Heart right ventricle (tissue), 16 donors: ENCODE measurements at regions not wholly inside any gene's neighbourhood (a gene's known extent, or its start where the extent isn't known, plus 50 kb on each side); places are given as distances from the start of the nearest gene placed in this dataset.

Experiments
- ATAC-seq, 8 donors: fragments of 200-7000 bp; cut with Tn5 transposase; one replicate each; pipeline ENCODE4 v1.9.1; 2020; ENCODE audit warnings: mild to moderate bottlenecking in 8 of 8, moderate library complexity in 8 of 8, moderate number of reproducible peaks in 1 of 8
- DNase-seq, 2 donors: peaks; one replicate each; pipeline ENCODE4 v3.0.0-alpha.2; 2020
- H3K27ac ChIP-seq, 10 donors: fragments of 200-600 bp; sonication (generic) in 2 of 10; one replicate each; pipeline versions ENCODE4 v1.5.0 to v1.8.0; 2020 to 2022; ENCODE audit warnings: mild to moderate bottlenecking in 3 of 10
- H3K27me3 ChIP-seq, 7 donors: fragments of 200-600 bp; one replicate each; pipeline ENCODE4 v1.8.0; 2021 to 2022; ENCODE audit warnings: mild to moderate bottlenecking in 2 of 7
- H3K36me3 ChIP-seq, 9 donors: fragments of 200-600 bp; sonication (generic) in 1 of 9; one replicate each; pipeline versions ENCODE4 v1.5.0 to v1.8.0; 2020 to 2022; ENCODE audit warnings: mild to moderate bottlenecking in 2 of 9
- H3K4me1 ChIP-seq, 9 donors: fragments of 200-600 bp; sonication (generic) in 1 of 9; one replicate each; pipeline versions ENCODE4 v1.5.0 to v1.8.0; 2020 to 2022; ENCODE audit warnings: mild to moderate bottlenecking in 4 of 9
- H3K4me3 ChIP-seq, 10 donors: fragments of 200-600 bp; sonication (generic) in 2 of 10; one replicate each; pipeline versions ENCODE4 v1.5.0 to v1.8.0; 2020 to 2022; ENCODE audit warnings: mild to moderate bottlenecking in 7 of 10, moderate library complexity in 2 of 10
- H3K9me3 ChIP-seq, 11 donors: fragments of 200-600 bp in 10 of 11; sonication (generic) in 2 of 11; one replicate each; pipeline versions ENCODE4 v1.5.0 to v1.8.0; 2013 to 2022; ENCODE audit warnings: mild to moderate bottlenecking in 2 of 11, control low read depth in 1 of 11, moderate library complexity in 1 of 11
- CTCF ChIP-seq, 9 donors: fragments of 200-600 bp; sonication (generic) in 2 of 9; IDR thresholded peaks; one replicate each; pipeline versions ENCODE4 v1.5.0 to v1.8.0; 2021 to 2022; ENCODE audit warnings: antibody characterized with exemption in 9 of 9, mild to moderate bottlenecking in 5 of 9, moderate library complexity in 1 of 9
- WGBS, 2 donors: extraction: QIAGEN DNeasy Blood & Tissue Kit; methylation state at CpG; one replicate each; pipeline ENCODE4 v1.1.7; 2013; ENCODE audit warnings: inconsistent platforms in 1 of 2; 5-methylcytosine and 5-hydroxymethylcytosine counted together
- intact Hi-C, 10 donors: fragments of 100-400 bp; cut with DNase I; formaldehyde crosslinking; loops; one replicate each; pipeline versions ENCODE4 v1.11.1 to v1.14.2; 2022
- donor health status: Arrhythmogenic right ventricular cardiomyopathy.
- donor health status: ischemic (EF 13 %, LVEDD 7.1; RV severe dilation, severe dysfunction).
- donor health status: healthy with polysubstance abuse.
- donor health status: DM: no; HTN: yes; CAD: no.
- donor health status: DM: no; HTN: no; CAD: no.
- donor health status: ischemic (EF 25% LVEDD 6.9; RV normal size, moderate dysfunction).
- donor health status: ischemic (EF 25% LVEDD 5.7; RV mildly dilated, moderate dysfunction).
- donor health status: healthy.
- donor health status: DM: yes; HTN: yes; CAD: no.
- donor health status: Ischemic cardiomyopathy.
- donor health status: ischemic (EF 35%, LVEDD 5.7; RV mildly dilated, moderate dysfunction).
- donor health status: nonischemic (EF 11% LVEDD 7.7; RV severe dilation, severe dysfunction).
- donor health status: DM: yes; HTN: yes; CAD: no.
- donor health status: PGD.
- donor health status: ischemic (EF 29% LVEDD 5.4; RV normal size, mild dysfunction).
- donor health status: nonischemic (EF 23%, LVEDD 6.1; RV moderate dilation, normal function).

- no peak for TF ChIP-seq CTCF (IDR thresholded peaks at IDR 0.05)
- Histone ChIP-seq H3K27me3 (no peaks in the 10 kb centered on the region), H3K27ac (no peak overlapping the region), H3K4me1 (no peaks in the 10 kb centered on the region), H3K9me3 (no peaks in the 10 kb centered on the region), H3K4me3 (no peak overlapping the region), H3K36me3 (no peaks in the 10 kb centered on the region)
- DNase-seq (no peak), ATAC-seq (no peak)
- WGBS, 2 donors = 82 to 85% methylated on average over 3 of the region's 3 CpGs
- intact Hi-C loops = no loop called here
These were observed 375.4 kb downstream of the DDX10 start for GRCh38 chr11:109040303-109040702.

GRCh38 chr11:109041876-109042275 is 377.0 kb downstream of the DDX10 start:
- WGBS, 2 donors = 79 to 88% methylated on average over 3 of the region's 3 CpGs
- DNase-seq (no peak), ATAC-seq (no peak)
- intact Hi-C loops = no loop called here
- Histone ChIP-seq H3K4me3 (no peak overlapping the region), H3K36me3 (no peaks in the 10 kb centered on the region), H3K4me1 (no peaks in the 10 kb centered on the region), H3K9me3 (no peaks in the 10 kb centered on the region), H3K27ac (no peak overlapping the region), H3K27me3 (no peaks in the 10 kb centered on the region)
- no peak for TF ChIP-seq CTCF (IDR thresholded peaks at IDR 0.05)

- Histone ChIP-seq H3K4me3 (no peak overlapping the region), H3K27ac (no peak overlapping the region), H3K9me3 (no peaks in the 10 kb centered on the region), H3K4me1 (no peaks in the 10 kb centered on the region), H3K36me3 (no peaks in the 10 kb centered on the region), H3K27me3 (no peaks in the 10 kb centered on the region)
- no peak for DNase-seq
- intact Hi-C loops = no loop called here
- WGBS, 2 donors = 78 to 87% methylated on average over 3 of the region's 3 CpGs
- ATAC-seq = no peak
- no peak for TF ChIP-seq CTCF (IDR thresholded peaks at IDR 0.05)
These were observed 378.4 kb downstream of the DDX10 start for GRCh38 chr11:109043315-109043714.

GRCh38 chr11:109046284-109046992 is 375.6 kb upstream of the C11orf87 start:
- H3K36me3 ChIP-seq = no peaks in the 10 kb centered on the region
- H3K4me1 ChIP-seq = no peaks in the 10 kb centered on the region
- intact Hi-C loops = no loop called here
- no peak overlapping the region for H3K4me3 ChIP-seq
- no peak for TF ChIP-seq CTCF (IDR thresholded peaks at IDR 0.05)
- no peak for ATAC-seq
- no peak overlapping the region for H3K27ac ChIP-seq
- H3K27me3 ChIP-seq = no peaks in the 10 kb centered on the region
- 70 to 84% methylated on average over 11 of the region's 11 CpGs for WGBS, 2 donors
- H3K9me3 ChIP-seq = no peaks in the 10 kb centered on the region
- DNase-seq = no peak
